ENCODE measurements at regions not wholly inside any gene's neighbourhood (a gene's known extent, or its start where the extent isn't known, plus 50 kb on each side); places are given as distances from the start of the nearest gene placed in this dataset.
"Not testable (repeated sequence)": the region's sequence is repeated elsewhere in the genome, so short reads cannot be mapped to it uniquely, and the experiment has no call there.

DNA sequence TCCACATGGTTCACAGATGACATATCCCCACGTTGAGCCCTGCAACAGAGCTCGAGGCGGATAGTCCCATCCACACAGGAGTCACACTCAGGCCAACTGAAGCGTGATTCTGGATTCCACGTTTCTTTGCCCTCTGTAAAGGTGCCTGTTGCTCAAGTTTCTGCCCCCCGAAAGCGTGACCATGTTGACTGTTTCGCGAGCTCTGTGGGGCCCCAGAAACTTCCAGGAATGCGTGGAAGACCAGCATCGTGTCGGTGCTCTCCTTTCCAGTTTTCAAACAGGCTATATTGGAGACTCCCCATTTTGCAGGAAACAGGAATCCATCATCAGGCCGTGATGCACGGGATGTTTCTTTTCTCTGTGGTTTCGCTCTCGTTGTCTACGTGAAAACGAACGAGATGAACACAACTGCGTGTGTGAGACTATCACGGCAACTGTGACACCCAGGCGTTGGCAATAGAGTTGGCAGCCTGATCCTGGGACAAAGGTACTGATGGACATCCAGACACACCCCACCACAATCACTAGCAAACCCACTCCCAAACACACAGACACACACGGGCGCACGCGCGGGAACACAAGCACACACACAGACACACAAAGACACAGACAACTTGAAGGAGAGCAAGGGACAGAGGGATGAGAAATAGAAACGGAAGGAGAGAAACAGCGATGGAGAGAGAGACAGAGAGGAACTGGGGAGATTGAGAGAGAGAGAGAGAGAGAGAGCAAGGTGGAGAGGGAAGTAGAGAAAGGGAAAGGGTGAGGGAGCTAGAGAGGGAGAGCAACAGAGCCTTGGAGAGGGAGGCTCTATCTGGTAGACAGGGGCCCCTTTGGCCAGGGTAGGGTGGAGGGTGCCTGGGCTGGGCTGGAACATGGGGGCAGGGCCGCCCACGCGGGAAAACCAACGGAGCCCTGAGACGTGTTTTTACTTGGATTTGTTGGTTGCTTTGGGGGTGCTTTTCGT lies 1609.3 kb downstream of the SPATA31A7 start:
- peak in 1 of 2 donors; percentile 10 for DNase-seq (ENCODE audit: low read depth in 2 of 2)

GRCh38 chr9:62799851-62800371 lies 1610.1 kb downstream of the SPATA31A7 start:
- not testable (repeated sequence) for DNase-seq (ENCODE audit: low read depth in 2 of 2)

DNA sequence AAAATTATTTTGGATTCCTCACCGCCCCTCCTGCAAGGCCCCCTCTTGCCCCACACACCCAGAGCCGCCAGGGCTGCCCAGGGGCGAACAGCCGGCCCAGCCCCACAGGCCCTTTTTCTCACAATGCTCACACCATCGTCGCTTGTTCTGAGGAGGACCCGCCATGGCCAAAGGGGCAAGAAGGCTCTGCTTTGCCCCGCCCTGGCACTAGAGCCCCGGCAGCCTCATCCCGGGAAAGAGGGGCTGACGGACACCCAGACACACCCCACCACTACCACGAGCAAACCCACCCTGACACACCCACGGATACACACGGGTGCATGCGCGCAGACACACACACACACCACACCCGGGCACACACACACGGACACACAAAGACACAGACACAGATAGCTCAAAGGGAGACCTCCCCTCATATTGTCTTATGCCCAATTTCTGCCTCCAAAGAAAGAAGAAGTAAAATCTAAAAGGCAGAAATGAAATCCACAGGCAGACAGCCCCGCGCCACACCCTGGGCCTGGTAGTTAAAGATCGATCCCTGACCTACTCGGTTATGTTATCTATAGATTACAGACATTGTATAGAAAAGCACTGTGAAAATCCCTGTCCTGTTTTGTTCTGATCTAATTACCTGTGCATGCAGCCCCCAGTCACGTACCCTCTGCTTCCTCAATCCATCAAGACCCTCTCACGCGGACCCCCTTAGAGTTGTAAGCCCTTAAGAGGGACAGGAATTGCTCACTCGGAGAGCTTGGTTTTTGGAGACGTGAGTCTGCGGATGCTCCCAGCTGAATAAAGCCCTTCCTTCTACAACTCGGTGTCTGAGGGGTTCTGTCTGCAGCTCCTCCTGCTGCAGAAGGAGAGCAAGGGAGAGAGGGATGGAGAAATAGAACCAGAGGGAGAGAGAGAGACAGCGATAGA lies 1610.9 kb downstream of the SPATA31A7 start:
- DNase-seq (ENCODE audit: low read depth in 2 of 2) = not testable (repeated sequence)

GRCh38 chr9:62801372-62801811 lies 1611.6 kb downstream of the SPATA31A7 start:
- DNase-seq (ENCODE audit: low read depth in 2 of 2) = not testable (repeated sequence)

- peak in 1 of 2 donors; percentile 29 for DNase-seq (ENCODE audit: low read depth in 2 of 2)
Measured at GRCh38 chr9:62801961-62802718, 1612.3 kb downstream of the SPATA31A7 start.

- not testable (repeated sequence) for DNase-seq (ENCODE audit: low read depth in 2 of 2)
Measured at GRCh38 chr9:62802719-62803079, 1612.9 kb downstream of the SPATA31A7 start.

GRCh38 chr9:62803099-62803498 lies 1613.3 kb downstream of the SPATA31A7 start:
- not testable (repeated sequence) for DNase-seq (ENCODE audit: low read depth in 2 of 2)

GRCh38 chr9:62804314-62804713 lies 1614.5 kb downstream of the SPATA31A7 start:
- DNase-seq (ENCODE audit: low read depth in 2 of 2) = not testable (repeated sequence)

DNA sequence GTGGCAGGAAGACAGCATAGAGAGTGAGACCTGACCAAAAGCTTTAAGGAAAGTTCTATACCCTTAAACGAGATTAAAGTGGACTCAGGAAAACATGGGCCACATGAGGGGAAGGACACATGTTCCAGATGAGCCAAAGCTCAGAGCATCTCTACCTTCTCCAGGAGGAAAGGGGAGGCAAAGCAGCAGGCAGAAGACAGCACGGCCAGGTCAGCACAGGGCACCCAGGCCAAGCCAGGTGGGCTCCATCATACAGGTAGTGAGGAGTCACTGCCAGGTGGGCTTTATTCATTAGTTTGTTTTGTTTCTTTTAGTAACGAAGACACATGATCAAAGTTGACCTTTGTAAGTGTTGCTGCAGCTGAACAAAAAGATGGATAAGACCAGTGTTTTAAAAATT lies 1617.6 kb downstream of the SPATA31A7 start:
- not testable (repeated sequence) for DNase-seq (ENCODE audit: low read depth in 2 of 2)

GRCh38 chr9:62808081-62808480 lies 1618.2 kb downstream of the SPATA31A7 start:
- not testable (repeated sequence) for DNase-seq (ENCODE audit: low read depth in 2 of 2)

DNA sequence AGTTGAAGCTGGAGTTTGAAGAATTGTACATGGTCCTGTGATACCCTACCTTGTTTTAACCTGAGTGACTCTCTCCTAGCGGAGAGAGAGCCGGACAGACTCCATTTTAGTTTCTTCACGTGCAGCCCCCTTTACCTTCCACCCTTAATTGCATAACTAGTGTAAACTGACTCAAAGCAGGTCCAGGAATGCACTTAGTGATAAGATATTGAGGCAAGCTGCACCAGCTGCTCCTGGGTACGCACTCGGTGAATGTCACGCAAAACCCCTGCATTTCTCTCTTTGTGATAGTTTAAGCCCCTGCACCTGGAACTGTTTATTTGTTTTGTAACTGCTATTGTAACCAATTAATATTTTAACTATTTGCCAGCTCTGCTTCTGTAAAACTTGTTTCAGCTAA lies 1620.5 kb downstream of the SPATA31A7 start:
- not testable (repeated sequence) for DNase-seq (ENCODE audit: low read depth in 2 of 2)

- not testable (repeated sequence) for DNase-seq (ENCODE audit: low read depth in 2 of 2)
Measured at GRCh38 chr9:62810811-62811315, 1621.0 kb downstream of the SPATA31A7 start.

DNA sequence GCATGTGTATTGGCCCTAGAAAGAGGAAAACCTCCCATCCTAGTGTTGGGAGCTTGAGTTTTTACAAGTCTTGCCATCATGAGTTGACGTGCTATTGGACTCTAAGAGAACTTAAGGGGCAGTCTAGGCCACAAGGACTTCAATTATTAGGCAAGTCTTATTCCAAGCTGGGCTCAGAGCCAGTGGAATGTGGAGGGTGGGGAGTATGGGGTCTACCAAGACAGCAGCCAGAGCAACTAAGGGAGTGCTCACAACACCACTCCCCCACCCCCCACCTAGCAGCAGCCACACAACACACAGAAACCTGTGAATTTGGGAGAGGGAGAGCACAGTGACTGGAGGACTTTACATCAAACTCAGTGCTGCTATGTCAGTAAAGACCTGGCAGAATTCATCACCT lies 1625.6 kb downstream of the SPATA31A7 start:
- not testable (repeated sequence) for DNase-seq (ENCODE audit: low read depth in 2 of 2)

DNA sequence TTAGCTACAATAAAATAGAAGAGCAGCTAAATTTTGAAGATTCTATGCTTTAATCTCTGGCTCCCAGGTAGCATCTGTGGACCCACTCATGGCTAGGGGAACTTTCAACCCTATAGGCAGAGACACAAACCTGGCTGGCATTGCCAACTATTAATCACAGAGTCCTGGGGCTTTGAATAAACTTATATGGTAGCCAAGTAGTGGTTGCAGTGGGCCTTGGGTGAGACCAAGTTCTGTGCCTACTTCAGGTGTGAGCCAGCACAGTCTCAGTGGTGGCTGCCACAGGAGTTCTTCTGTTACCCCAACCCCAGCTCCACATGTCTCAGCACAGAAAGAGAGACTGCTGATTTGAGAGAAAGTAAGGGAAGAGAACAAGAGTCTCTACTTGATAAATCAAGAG lies 1626.5 kb downstream of the SPATA31A7 start:
- not testable (repeated sequence) for DNase-seq (ENCODE audit: low read depth in 2 of 2)

GRCh38 chr9:62817214-62817613 lies 1627.4 kb downstream of the SPATA31A7 start:
- DNase-seq (ENCODE audit: low read depth in 2 of 2) = not testable (repeated sequence)

DNA sequence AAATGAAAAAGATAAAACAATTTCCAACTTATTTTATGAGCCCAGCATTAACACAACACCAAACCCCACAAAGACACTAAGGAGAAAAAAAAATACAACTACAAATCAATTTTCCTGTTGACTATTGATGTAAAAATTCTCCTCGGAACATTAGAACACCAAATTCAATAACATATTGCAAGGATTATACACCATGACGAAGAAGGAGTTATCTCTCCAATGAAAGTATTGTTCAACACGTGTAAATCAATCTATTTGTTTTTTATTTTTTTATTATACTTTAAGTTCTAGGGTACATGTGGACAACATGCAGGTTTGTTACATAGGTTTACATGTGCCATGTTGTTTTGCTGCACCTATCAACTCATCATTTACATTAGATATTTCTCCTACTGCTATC lies 1632.3 kb downstream of the SPATA31A7 start:
- not testable (repeated sequence) for DNase-seq (ENCODE audit: low read depth in 2 of 2)

- not testable (repeated sequence) for DNase-seq (ENCODE audit: low read depth in 2 of 2)
Measured at GRCh38 chr9:62827957-62828907, 1638.4 kb downstream of the SPATA31A7 start.

DNA sequence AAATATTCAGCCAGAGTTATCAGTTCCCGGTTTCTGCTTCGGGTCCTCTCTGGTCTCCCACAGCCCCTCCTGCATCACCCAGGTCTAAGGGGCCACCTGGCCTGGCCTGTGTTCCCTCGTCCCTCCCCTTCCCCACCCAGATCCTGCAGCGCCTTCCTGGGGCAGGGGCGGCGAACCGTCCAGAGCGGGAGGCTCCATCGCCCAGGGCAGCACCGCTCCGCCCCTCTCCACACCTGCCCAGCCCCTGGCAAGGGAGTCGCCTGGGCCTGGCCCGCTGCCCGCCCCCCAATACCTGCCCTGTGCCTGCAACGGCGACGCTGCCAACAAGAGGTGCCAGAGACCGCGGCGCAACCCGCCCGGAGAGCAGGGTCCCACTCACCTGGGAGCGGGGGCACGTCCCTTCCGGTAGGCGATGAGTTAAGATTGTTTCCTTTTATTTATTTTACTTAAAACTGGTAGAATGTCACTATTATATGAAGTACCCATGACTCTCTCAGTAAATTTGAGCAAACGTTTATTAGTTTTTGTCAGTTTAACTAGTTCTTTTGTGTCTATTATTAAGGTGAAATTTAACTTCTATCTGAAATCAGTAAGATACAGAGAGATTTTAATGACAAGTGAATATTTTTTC lies 1641.1 kb downstream of the SPATA31A7 start:
- not testable (repeated sequence) for DNase-seq (ENCODE audit: low read depth in 2 of 2)

Measured in stimulated activated CD4-positive, alpha-beta T cell treated with anti-CD3 and anti-CD28 coated beads, Interleukin-1b, Interleukin-23, amount 100 ng/mL, for 1 hour (primary cell).